ENCODE measurements at regions not wholly inside any gene's neighbourhood (a gene's known extent, or its start where the extent isn't known, plus 50 kb on each side); places are given as distances from the start of the nearest gene placed in this dataset.

DNA sequence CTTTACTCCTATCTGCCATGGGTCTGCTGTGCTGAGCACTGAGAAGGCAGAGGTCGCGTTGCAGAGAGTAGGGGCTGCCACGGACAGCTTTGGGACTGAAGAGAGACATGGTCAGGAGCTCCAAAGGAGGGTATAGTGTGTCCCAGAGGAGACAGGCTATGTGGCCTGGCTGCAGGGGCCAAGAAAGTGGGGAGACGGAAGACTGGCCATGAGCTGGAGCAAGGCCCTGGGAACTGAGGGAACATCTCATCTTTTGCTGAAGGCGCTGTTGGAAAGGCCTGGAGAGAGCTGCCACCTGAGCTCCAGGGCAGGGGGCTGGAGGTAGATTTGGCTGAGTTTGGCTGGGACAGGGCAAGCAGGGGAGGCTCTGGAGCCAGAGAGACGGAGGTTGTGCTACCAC lies 55.8 kb upstream of the AJAP1 start:
- no peaks in the 10 kb centered on the region for H3K9me3 Mint-ChIP-seq
- H3K4me3 Mint-ChIP-seq: no peak overlapping the region
- ATAC-seq (replicated peaks in 1 of 2): no peak
- H3K27ac Mint-ChIP-seq: no peak overlapping the region
- no peaks in the 10 kb centered on the region for H3K4me1 Mint-ChIP-seq (ENCODE audit: low read depth)
- no peak for DNase-seq
- H3K36me3 Mint-ChIP-seq (ENCODE audit: insufficient read depth in 2 of 2): no peaks in the 10 kb centered on the region
- peaks cover 24% of the 10 kb centered on the region for H3K27me3 Mint-ChIP-seq (ENCODE audit: low read depth)

DNA sequence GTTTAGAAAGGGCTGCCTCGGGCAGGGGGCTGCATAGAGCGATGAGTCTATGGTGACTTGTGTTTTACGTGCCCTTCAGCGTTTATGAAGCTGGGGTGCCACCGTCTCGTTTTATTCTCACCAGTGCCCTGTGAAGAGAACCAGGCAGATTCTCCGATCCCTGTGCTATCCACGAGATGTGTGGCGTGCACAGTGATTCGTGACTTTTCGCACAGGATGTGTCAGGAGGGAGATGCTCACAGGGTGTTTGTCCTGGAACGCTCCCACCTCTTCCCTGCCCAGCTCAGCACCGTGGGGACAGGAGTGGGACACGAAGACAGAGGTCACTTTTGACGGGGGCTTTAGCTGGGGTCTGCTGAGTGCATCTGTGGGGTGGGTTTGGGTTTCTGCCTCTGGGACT lies 54.9 kb upstream of the AJAP1 start:
- H3K27me3 Mint-ChIP-seq (ENCODE audit: low read depth): peaks cover 29% of the 10 kb centered on the region
- H3K36me3 Mint-ChIP-seq (ENCODE audit: insufficient read depth in 2 of 2): no peaks in the 10 kb centered on the region
- H3K9me3 Mint-ChIP-seq: no peaks in the 10 kb centered on the region
- ATAC-seq (replicated peaks in 1 of 2) (no peak), DNase-seq (no peak)
- no peak overlapping the region for H3K4me3 Mint-ChIP-seq
- no peak overlapping the region for H3K27ac Mint-ChIP-seq
- no peaks in the 10 kb centered on the region for H3K4me1 Mint-ChIP-seq (ENCODE audit: low read depth)

- H3K4me1 Mint-ChIP-seq (ENCODE audit: low read depth): no peaks in the 10 kb centered on the region
- DNase-seq: no peak
- no peaks in the 10 kb centered on the region for H3K36me3 Mint-ChIP-seq (ENCODE audit: insufficient read depth in 2 of 2)
- no peak overlapping the region for H3K4me3 Mint-ChIP-seq
- peaks cover 30% of the 10 kb centered on the region for H3K27me3 Mint-ChIP-seq (ENCODE audit: low read depth)
- no peak overlapping the region for H3K27ac Mint-ChIP-seq
- no peak for ATAC-seq (replicated peaks in 1 of 2)
- H3K9me3 Mint-ChIP-seq: no peaks in the 10 kb centered on the region
Measured at GRCh38 chr1:4599951-4600481, 54.4 kb upstream of the AJAP1 start.

GRCh38 chr1:4600615-4601460 lies 53.6 kb upstream of the AJAP1 start:
- no peak for ATAC-seq (replicated peaks in 1 of 2)
- H3K36me3 Mint-ChIP-seq (ENCODE audit: insufficient read depth in 2 of 2): no peaks in the 10 kb centered on the region
- H3K27ac Mint-ChIP-seq: no peak overlapping the region
- no peaks in the 10 kb centered on the region for H3K4me1 Mint-ChIP-seq (ENCODE audit: low read depth)
- H3K4me3 Mint-ChIP-seq: no peak overlapping the region
- DNase-seq: no peak
- H3K27me3 Mint-ChIP-seq (ENCODE audit: low read depth): peaks cover 38% of the 10 kb centered on the region
- no peaks in the 10 kb centered on the region for H3K9me3 Mint-ChIP-seq

- Mint-ChIP-seq H3K4me1 (ENCODE audit: low read depth) (no peaks in the 10 kb centered on the region), H3K4me3 (no peak overlapping the region), H3K27ac (no peak overlapping the region), H3K36me3 (ENCODE audit: insufficient read depth in 2 of 2) (peaks cover 0 to 1% of the 10 kb centered on the region in 2 donors), H3K9me3 (no peaks in the 10 kb centered on the region), H3K27me3 (ENCODE audit: low read depth) (peaks cover 49% of the 10 kb centered on the region)
- ATAC-seq (replicated peaks in 1 of 2): no peak
- DNase-seq: no peak
Measured at GRCh38 chr1:4601941-4602340, 52.5 kb upstream of the AJAP1 start.

DNA sequence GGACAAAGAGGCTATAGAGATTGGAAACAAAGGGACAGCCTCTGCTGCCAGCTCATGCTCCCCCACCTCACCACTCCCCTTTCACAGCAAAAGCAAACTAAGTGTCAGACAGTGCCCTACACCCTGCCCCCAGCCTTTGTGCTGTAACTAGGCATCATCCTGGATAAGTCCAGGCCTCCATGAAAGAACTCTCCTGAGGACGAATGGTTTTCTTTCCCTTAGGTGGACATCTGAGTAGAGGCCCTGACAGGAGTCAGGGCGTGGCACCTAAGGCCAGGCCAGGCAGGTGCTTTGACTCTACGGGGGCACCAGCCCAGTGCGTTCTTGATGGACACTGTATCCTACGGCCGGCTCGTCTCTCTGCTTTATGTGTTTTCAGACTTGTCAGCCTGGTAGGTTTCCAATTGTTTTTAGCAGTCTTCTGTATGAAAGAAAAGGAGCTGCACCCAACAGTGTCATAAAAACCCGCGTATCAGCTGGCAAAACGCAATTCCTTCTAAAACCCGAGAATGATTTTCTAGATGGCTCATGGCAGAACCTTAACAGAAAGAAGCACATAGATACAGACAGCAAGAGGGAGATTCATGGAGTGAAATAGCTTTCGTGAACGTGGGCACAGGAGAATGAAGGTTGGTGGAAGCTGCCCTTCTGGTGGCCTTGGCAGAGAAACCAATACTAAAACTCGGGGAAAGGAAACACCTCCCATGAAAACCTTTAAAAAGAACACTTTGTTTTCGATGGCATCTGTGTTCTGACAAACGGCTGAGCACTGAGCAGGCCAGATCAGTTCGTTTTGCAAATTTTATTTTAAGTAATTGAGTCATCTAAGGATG lies 51.7 kb upstream of the AJAP1 start:
- ATAC-seq (replicated peaks in 1 of 2) (no peak), DNase-seq (no peak)
- Mint-ChIP-seq H3K36me3 (ENCODE audit: insufficient read depth in 2 of 2) (peaks cover 0 to 1% of the 10 kb centered on the region in 2 donors), H3K9me3 (no peaks in the 10 kb centered on the region), H3K4me3 (no peak overlapping the region), H3K27me3 (ENCODE audit: low read depth) (peaks cover 51% of the 10 kb centered on the region), H3K27ac (no peak overlapping the region), H3K4me1 (ENCODE audit: low read depth) (no peaks in the 10 kb centered on the region)

GRCh38 chr1:4603295-4604110 lies 50.9 kb upstream of the AJAP1 start:
- Mint-ChIP-seq H3K9me3 (no peaks in the 10 kb centered on the region), H3K27me3 (ENCODE audit: low read depth) (peaks cover 56% of the 10 kb centered on the region), H3K36me3 (ENCODE audit: insufficient read depth in 2 of 2) (peaks cover 0 to 1% of the 10 kb centered on the region in 2 donors), H3K4me1 (ENCODE audit: low read depth) (no peaks in the 10 kb centered on the region), H3K27ac (no peak overlapping the region), H3K4me3 (no peak overlapping the region)
- no peak for DNase-seq
- no peak for ATAC-seq (replicated peaks in 1 of 2)

Measured in activated T-cell treated with anti-CD3 and anti-CD28 coated beads, Interleukin-2, amount 50 U/mL, for 72 hours (primary cell).